Kidney tubule cell (primary cell): ENCODE measurements at regions not wholly inside any gene's neighbourhood (a gene's known extent, or its start where the extent isn't known, plus 50 kb on each side); places are given as distances from the start of the nearest gene placed in this dataset.

Experiments
- DNase-seq: peaks from one replicate; pipeline ENCODE4 v3.0.0-alpha.2; 2018; ENCODE audit warnings: low spot score

DNA sequence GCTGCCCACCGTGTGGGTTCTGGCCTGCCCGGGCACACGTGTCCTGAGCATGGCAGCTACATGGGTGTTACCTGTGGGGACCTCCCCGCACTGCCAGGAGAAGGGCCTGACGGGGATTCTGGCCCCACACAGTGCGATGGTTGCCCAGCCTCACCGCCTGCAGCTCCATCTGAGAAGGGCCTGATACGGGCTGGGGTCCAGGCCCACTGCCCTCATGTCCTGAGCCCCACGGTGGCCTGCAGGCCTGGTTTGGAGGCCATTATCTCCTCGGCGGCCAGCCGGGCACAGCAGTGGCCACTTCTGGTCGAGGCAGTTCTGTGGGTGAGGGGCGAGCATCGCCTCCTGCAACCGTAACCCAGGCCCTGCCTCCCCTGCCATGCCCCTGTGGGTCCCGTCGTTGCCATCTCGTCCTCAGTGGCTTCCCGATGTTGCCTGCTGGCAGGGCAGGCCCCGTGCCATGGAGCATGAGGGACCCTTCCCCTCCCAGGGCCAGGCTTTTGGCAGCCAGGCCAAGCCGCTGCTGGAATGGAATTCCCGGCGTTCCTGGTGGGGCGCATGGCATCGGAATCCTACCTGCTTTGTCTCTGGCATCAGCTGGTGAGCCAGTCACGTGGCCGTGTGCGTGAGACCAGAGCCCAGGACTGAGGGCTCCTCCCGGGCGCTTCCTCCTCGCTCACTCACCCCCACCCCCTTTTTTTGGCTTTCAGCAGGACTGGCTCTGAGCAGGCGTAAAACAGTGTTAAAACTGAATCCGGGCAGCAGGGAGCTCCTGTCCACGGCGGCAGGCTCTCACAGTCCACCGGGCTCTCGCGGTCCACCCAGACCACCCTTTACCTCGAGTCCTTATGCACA is 71.9 kb upstream of the PPARA start:
- DNase-seq: peak; percentile 95

DNA sequence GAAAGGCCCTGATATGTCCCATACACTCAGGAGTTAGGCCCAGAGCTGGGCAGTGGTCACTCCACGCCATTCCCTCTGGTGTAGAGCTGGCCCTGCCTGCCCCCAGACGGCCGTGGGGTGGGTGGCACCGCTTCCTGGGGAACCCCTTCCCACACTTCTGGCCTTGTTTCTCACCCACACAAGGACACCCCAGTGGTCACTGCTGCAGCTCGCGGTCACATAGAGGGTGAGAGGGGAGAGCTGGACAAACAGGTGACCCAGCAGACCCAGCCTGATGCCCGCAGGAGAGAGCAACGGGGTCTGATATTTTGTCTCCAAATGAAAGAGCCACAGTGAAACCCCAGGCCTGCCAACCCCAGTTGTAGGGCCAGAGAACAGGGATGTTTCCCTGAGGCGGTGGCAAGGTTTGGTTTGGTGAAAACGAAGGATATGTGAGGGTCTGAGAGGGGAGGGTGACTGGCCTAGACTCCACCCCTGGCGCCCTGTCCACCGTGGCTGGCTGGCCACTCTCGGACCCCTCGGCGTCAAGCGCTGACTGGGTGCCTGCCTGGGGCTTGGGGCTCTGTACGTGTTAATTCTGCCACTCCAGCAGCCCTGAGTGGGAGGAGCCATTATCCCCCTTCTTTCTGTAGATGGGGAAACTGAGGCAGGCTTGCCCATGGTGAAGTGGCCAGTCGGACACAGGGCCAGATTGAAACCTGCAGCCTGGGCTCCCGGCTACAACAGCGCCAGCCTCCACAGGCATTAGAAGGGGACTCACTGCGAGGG is 71.0 kb upstream of the PPARA start:
- no peak for DNase-seq

DNA sequence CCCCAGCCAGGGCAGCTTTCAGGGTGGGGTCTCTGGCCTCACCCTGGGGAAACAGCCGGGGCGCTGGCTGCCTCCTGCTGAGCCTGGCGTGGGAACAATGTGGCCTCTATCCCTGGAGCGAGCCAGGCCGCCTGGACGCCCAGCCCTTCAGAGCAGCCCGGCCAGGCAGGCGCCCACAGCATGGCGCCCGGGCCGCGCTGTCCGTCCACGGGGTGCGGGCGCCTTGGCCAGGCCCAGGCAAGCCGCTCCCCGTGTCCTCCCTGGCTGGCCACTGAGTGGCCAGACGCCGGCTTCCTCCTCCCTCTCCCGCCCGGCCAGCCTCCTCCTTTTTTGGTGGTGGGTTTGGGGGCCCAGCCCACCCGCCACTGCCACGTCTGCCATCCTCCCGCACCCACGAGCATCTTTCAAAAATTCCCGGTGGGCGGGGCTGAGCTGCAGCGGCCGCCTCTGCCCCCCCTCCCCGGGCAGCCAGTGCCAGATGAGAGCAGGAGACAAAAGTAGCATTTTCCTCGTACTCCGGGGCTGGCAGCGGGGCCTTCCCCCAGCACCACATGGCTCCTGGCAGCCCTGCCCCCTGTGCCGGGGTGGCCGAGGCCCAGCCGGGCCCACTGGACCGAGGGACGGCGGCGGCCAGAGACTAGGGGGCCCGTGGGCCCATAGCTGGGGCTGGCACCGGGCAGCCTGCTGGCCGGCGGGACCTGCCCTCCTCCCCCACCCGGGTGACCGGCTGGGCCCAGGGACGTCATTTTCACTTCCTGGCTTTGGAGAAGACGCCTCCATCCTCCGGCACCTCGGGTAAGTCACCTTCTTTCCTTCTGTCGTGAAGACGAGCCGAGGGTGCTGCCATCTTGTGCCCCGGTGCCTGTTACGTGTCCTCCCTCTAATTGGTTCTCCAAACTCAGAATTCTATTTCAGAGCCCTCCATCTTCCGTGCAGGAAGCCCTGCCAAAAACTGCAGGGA is 70.2 kb upstream of the PPARA start:
- peak; percentile 93 for DNase-seq

DNA sequence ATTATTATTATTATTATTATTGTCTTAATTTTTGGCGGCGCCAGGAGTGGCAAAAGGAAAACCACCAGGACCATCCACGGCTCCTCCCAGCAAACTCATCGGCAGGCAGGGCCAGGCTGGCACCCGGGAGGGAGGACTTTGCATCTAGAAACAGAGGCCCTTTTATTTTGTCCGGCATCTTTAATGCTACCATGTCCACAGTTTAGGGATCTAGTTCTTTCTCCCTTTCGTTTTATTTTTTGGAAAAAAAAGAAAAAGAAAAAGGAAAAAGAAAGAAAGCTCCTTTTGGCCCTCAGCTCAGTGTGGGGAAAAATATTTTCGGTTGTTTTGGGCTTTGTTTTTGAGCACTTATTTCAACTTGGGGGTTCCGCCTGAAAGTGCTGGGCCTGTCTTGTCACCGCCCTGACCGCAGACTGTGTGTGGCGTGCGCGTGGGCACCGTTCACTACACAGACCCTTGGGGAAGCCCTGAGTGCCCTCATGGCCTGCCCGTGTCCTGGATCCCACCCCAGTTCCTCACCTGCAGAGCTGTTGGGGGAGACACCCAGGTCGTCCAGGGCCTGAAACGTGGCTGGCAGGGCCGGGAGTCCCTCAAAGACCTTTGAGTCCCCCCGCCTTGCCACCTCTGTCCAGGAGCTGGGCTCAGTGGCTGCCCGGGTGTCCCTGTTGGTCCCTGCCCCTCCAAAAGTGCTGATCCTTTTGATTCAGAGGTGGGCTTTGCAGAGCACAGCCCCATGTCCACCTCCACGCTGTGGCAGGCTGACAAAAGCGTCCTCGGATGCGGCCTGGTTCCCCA is 69.1 kb upstream of the PPARA start:
- no peak for DNase-seq

- no peak for DNase-seq
Measured at GRCh38 chr22:46081831-46082210, 68.5 kb upstream of the PPARA start.

DNA sequence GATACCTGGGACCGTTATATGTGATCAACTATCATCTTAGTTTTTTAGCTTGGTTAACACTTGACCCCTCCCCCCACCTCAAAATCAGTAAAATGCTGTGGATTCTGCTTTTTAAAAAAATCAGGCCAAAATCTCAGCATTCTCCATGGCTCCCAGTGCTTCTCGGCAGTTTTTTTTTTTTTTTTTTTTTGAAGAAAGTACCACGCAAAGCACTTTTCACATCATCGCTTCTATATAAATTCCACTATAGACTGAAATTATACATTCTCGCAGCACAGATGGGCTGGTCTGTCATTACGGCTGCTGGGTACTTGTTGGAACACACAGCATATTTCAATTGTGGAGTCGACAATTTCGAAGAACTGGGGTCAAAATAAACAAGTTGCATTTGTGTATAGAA is 67.7 kb upstream of the PPARA start:
- no peak for DNase-seq

DNA sequence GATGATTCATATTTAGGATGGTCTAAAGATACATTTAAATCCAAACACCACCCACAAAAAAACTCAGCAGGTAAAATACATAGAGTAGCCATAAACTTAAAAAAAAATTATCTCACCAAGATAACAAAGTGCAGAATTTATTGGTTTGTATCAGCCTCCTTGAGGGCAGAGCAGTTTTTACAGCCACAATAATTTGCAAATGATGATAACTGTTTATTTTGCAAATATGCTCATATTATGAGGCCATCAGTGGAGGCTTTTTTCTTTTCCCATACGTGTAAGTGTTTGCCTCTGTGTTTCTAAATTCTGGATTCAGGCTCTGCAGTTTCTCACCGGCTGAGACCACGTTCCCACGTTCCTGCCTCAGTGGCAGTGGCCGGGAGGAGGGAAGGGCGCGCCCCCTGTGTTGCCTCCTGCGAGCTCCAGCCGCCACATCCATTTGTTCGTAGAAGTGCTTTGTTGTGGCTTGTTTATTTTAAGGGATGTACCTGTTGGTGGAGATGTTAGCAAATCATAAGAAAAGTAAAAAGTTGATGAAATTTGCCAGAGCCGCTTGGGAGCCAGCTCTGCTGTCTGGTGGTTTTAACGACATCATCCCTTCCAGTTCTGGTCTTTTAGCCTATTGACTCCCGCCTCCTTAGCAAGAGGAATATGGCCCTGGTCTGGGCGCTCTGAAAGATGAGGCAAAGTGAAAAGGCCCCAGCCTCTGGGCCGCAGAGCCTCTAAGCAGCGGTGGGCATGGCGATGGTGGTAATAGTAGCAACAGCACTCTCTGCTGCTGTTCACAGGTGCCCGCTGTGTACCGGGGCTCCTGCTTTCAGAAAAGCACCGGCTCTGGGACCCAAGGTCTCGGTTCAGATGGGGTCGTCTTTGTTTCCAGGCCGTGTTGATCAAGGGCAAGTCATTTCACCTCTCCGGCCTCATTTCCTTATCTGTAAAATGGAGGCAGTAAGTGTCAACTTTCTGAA is 66.7 kb upstream of the PPARA start:
- DNase-seq: no peak

GRCh38 chr22:46084376-46084775 is 66.0 kb upstream of the PPARA start:
- no peak for DNase-seq

- peak; percentile 80 for DNase-seq
Measured at GRCh38 chr22:46084943-46085827, 65.1 kb upstream of the PPARA start.

DNA sequence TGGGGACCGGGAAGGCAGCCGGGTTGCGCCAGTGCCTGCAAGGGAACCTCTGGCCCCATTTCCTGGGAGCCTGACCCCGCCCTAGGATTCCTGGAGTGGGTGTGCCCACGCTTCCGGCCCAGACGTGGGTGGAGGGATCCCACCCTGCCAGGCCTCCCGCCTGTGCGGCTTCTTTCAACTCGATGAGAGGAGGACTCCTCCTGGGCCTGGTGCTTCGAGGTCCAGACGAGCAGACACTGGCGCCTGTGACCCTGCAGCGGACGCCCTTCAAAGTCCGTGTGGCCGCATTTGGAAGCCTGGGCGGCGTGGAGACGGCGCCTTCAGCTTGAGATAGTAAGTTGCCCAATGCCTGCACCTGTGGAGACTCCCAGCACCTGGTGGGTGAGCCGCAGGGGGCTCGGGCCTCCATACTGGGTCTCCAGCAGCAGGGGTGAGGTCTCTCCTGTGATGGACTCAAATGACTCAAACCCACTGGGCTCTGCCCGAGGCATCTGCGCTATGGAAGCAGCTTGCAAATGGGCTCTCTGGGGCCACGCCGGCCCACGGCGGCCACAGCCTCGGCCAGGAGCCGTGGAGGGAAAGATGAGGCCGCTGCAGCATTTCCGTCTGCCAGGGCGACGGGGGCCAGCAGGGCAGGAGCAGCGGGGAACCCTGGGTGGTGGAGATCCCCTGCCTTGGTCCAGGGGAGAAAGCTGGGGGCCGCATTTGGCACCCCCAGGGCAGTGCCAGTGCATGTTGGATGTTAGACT is 64.3 kb upstream of the PPARA start:
- peak; percentile 77 for DNase-seq

GRCh38 chr22:46086577-46087335 is 63.6 kb upstream of the PPARA start:
- DNase-seq: no peak

DNA sequence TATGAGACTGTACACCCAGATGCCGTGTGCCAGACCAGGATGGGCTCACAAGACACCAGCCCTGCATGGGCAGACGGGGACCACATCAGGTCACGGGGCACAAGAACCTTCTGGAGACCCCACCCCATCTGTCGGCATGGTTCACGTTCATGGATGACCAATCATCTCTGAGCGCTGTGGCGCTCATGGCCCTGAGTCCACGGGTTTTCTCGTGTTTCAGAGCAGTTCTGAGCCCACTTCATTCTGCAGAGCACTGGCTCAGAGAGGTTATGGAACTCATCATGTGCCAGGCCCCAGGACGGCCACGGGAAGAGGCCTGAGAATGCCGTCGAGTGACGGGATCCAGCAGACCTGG is 63.0 kb upstream of the PPARA start:
- no peak for DNase-seq

DNA sequence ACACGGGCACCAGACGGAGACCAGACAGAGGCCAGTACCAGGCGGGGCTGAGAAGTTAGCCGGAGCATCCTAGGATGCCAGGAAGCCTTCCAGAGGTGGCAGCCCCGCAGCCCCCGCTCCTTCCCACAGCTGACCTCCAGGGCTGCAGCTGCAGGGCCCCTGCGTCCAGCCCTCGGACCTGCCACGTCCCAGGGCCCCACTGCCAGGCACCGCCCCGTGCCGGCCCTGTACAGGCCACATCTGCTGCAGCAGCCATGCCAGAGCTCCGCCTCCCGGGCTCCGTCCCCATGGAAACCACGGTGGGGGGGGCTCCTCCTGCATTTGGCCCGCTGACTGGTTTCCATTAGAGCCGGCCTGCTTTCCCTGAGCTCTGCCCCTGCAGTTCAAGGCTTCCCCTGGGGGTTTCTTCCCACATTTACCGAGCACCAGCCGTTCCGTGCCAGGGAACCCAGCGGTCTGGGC is 62.5 kb upstream of the PPARA start:
- DNase-seq: peak; percentile 79

DNA sequence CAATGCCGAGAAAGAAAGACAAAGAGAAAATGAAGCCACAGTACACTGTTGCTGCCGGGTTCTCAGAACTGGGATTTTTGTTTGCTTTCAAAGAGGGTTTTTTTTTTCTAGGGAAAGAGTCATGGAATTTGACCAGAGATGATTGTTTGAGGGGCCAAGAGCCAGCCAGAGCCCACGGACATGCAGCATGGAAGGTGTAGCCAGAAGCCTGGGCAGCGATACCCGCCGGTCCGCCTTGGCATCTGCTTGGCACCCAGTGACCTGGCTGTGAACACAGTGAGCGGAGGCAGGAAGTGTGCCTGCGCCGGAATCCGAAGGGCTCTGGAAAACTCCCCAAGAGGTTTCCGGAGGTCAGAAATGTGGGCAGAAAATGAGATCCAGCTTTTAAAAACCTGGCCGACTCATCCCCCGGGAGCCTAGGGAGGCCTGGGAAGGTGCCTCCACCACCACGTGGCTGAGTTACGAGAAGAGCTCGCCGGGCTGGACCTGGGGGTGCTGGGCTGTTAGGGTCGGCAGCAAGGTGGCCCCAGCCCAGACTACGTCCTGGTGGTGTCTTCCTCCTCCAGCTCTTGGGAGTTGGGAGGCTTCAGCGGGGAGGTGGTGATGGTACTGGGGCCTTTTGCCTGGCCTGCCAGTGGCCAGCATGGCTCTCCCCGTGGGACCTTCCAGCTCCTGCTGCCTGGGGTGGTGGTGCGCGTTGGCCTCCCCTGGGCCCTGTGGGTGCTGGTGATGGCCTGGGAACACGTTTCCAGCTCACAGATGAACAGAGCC is 61.6 kb upstream of the PPARA start:
- DNase-seq: peak; percentile 86

GRCh38 chr22:46089426-46090035 is 60.8 kb upstream of the PPARA start:
- DNase-seq: peak; percentile 17

DNA sequence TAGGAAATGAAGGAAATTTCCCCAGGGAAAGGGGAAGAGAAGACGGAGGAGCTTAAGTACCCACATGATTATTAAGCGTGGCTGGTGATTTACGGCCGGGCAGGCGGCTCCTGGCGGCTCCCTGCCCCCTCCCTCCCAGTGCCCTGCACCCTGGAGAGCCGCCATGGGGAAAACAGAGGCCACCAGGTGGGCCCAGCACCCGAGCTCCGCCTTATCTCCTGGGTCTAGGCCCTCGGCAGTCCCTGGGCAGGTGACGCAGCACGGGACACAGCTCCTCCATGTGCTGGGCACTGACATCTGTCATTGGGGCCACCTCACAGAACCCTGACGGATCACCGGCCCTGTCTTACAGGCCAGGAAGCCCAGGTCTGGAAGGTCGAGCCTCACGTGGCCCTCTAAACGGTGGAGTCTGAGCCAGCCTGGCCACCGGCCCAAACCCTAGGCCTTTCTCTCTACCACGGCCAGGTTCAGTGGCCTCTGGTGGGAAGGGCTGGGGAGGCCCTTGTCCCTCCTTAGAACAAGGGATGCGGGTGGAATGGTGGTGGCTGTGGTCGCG is 60.2 kb upstream of the PPARA start:
- peak; percentile 48 for DNase-seq
